Panc1 (cell line): ENCODE measurements at regions not wholly inside any gene's neighbourhood (a gene's known extent, or its start where the extent isn't known, plus 50 kb on each side); places are given as distances from the start of the nearest gene placed in this dataset.
"Not testable (repeated sequence)": the region's sequence is repeated elsewhere in the genome, so short reads cannot be mapped to it uniquely, and the experiment has no call there.

Source experiments
- ATAC-seq: fragments of 200-7000 bp; cut with Tn5 transposase; 2 replicates; pipeline ENCODE4 v1.9.1; 2020; ENCODE audit warnings: mild to moderate bottlenecking, moderate library complexity
- BruUV-seq: library from RNA; stranded (reverse); fragments of 400-500 nt; replicated peaks from 2 replicates; lab custom pipeline; 2021; lab: Mats Ljungman, UMichigan
- CTCF ChIA-PET: fragments of 300-600 bp; sonication (Branson Sonifier 250); formaldehyde crosslinking; loops from one replicate; lab custom pipeline; 2022; ENCODE audit warnings: antibody characterized with exemption; lab: Charles Lee
- POLR2A ChIA-PET: fragments of 300-600 bp; sonication (Branson Sonifier 250); formaldehyde crosslinking; loops from one replicate; lab custom pipeline; 2022; ENCODE audit warnings: antibody characterized with exemption; lab: Charles Lee
- DNase-seq: peaks from one replicate; pipeline ENCODE4 v3.0.0-alpha.2; 2010; ENCODE audit warnings: low read depth, low spot score
- H3K27ac ChIP-seq: 2 replicates; pipeline ENCODE4 v1.5.1; 2011; ENCODE audit warnings: mild to moderate bottlenecking, low read length, inconsistent platforms
- H3K27me3 ChIP-seq: fragments of 200-500 bp; sonication (Bioruptor generic); 2 replicates; pipeline ENCODE4 v1.6.0; 2014; ENCODE audit warnings: low read length, inconsistent platforms; ENCODE audit not compliant: control insufficient read depth, insufficient read depth
- H3K36me3 ChIP-seq: fragments of 200-500 bp; sonication (Bioruptor generic); 2 replicates; pipeline ENCODE4 v1.5.1; 2014; ENCODE audit warnings: inconsistent platforms, mild to moderate bottlenecking, low read length, moderate library complexity; ENCODE audit not compliant: control insufficient read depth, insufficient read depth
- H3K4me1 ChIP-seq: 2 replicates; pipeline ENCODE4 v1.5.1; 2011; ENCODE audit warnings: inconsistent platforms, mild to moderate bottlenecking, low read length, moderate library complexity; ENCODE audit not compliant: control insufficient read depth, insufficient read depth
- H3K4me3 ChIP-seq, 2 experiments: 2 replicates each; pipeline ENCODE4 v1.5.1; 2011 to 2012; ENCODE audit warnings: low read depth in 2 of 2, low read length in 2 of 2, mild to moderate bottlenecking in 2 of 2, inconsistent platforms in 1 of 2, moderate library complexity in 1 of 2
- H3K9me3 ChIP-seq: fragments of 200-500 bp; sonication (Bioruptor generic); 2 replicates; pipeline ENCODE4 v1.5.1; 2014; ENCODE audit warnings: low read depth, mild to moderate bottlenecking, inconsistent platforms, low read length, moderate library complexity; ENCODE audit not compliant: control insufficient read depth, insufficient read depth
- POLR2AphosphoS5 ChIP-seq: IDR thresholded peaks from 2 replicates; pipeline ENCODE4 v1.6.1; 2012; ENCODE audit warnings: mild to moderate bottlenecking, low read depth, low read length, moderate library complexity
- REST ChIP-seq, 2 experiments: IDR thresholded peaks; 2 replicates each; pipeline ENCODE4 v1.6.1; 2011 to 2012; ENCODE audit warnings: low read depth in 2 of 2, control low read depth in 1 of 2, low read length in 1 of 2, mild to moderate bottlenecking in 1 of 2, moderate library complexity in 1 of 2; ENCODE audit not compliant: insufficient read depth in 1 of 2
- SIN3A ChIP-seq: IDR thresholded peaks from 2 replicates; pipeline ENCODE4 v1.6.1; 2012; ENCODE audit warnings: low read depth, mild to moderate bottlenecking, low read length, moderate library complexity, borderline replicate concordance; ENCODE audit not compliant: insufficient read depth
- TCF7L2 ChIP-seq: IDR thresholded peaks from 2 replicates; pipeline ENCODE4 v1.6.1; 2011; ENCODE audit warnings: mild to moderate bottlenecking, low read depth, low read length, inconsistent platforms
- in situ Hi-C: cut with HindIII; loops from 2 replicates; pipeline ENCODE4 v1.10.0; 2016; ENCODE audit warnings: low sequenced_read_pairs, low pct_unique_long_range_greater_than_20kb
- intact Hi-C: fragments of 100-400 bp; cut with micrococcal nuclease; formaldehyde crosslinking; loops from one replicate; pipeline ENCODE4 v1.10.0; 2022; ENCODE audit not compliant: unreplicated experiment
- TF ChIP-seq, protein P1 (sequence below): fragments of 450-650 bp; IDR thresholded peaks from 2 replicates; pipeline ENCODE4 v1.5.1; 2017; ENCODE audit warnings: mild to moderate bottlenecking

- intact Hi-C loops, ATAC-seq, H3K36me3 ChIP-seq, DNase-seq, CTCF ChIA-PET, BruUV-seq, H3K4me3 ChIP-seq, H3K27me3 ChIP-seq, H3K9me3 ChIP-seq, H3K4me1 ChIP-seq, H3K27ac ChIP-seq, POLR2A ChIA-PET, in situ Hi-C loops: not testable (repeated sequence)
These were observed 361.0 kb upstream of the HS6ST1 start for GRCh38 chr2:128679680-128680079.

GRCh38 chr2:128681507-128681906 lies 362.8 kb upstream of the HS6ST1 start:
- ATAC-seq (no peak), DNase-seq (no peak)
- in situ Hi-C loops, result no loop called here
- Histone ChIP-seq H3K4me1 (no peaks in the 10 kb centered on the region), H3K9me3 (no peaks in the 10 kb centered on the region), H3K36me3 (no peaks in the 10 kb centered on the region), H3K27me3 (no peaks in the 10 kb centered on the region), H3K27ac (no peak overlapping the region), H3K4me3 (no peak overlapping the region)
- POLR2A ChIA-PET, result no interaction called here
- CTCF ChIA-PET, result no interaction called here
- intact Hi-C loops, result no loop called here
- BruUV-seq, result no TSS peak
- TF ChIP-seq REST (IDR thresholded peaks at IDR 0.05; ENCODE audit: insufficient read depth in 1 of 2, low read depth in 2 of 2, low read length in 1 of 2), result no peak
- no peak for TF ChIP-seq SIN3A
- no peak for TF ChIP-seq TCF7L2
- TF ChIP-seq POLR2AphosphoS5, result no peak
- TF ChIP-seq, protein P1, sequence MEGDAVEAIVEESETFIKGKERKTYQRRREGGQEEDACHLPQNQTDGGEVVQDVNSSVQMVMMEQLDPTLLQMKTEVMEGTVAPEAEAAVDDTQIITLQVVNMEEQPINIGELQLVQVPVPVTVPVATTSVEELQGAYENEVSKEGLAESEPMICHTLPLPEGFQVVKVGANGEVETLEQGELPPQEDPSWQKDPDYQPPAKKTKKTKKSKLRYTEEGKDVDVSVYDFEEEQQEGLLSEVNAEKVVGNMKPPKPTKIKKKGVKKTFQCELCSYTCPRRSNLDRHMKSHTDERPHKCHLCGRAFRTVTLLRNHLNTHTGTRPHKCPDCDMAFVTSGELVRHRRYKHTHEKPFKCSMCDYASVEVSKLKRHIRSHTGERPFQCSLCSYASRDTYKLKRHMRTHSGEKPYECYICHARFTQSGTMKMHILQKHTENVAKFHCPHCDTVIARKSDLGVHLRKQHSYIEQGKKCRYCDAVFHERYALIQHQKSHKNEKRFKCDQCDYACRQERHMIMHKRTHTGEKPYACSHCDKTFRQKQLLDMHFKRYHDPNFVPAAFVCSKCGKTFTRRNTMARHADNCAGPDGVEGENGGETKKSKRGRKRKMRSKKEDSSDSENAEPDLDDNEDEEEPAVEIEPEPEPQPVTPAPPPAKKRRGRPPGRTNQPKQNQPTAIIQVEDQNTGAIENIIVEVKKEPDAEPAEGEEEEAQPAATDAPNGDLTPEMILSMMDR, result no peak

DNA sequence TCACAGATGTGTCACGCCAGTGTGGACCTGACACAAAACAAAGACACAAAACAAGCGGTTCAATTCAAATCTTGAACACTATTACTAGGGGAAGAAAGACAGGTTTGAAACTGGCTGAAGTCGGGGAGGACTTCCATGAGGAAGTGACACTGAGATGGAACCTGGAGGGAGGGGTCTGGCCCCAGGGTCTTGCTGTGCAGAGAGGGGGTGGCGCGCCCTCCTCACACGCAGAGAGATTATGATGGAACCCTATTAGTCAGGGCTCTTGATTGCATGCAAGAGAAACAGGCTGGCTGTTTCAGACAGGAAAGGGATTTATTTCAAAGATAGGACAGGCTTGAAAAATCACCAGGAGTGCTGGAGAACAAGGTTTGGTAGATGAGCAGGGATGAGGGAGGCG lies 363.6 kb upstream of the HS6ST1 start:
- ChIA-PET POLR2A (no interaction called here), CTCF (no interaction called here)
- no peak for TF ChIP-seq TCF7L2
- TF ChIP-seq SIN3A, result no peak
- TF ChIP-seq, protein P1, result no peak
- no peak for TF ChIP-seq POLR2AphosphoS5
- no peak for TF ChIP-seq REST (IDR thresholded peaks at IDR 0.05; ENCODE audit: insufficient read depth in 1 of 2, low read depth in 2 of 2, low read length in 1 of 2)
- no TSS peak for BruUV-seq
- no peak for DNase-seq
- Histone ChIP-seq H3K27ac (no peak overlapping the region), H3K4me1 (no peaks in the 10 kb centered on the region), H3K27me3 (no peaks in the 10 kb centered on the region), H3K36me3 (no peaks in the 10 kb centered on the region), H3K4me3 (no peak overlapping the region), H3K9me3 (no peaks in the 10 kb centered on the region)
- no peak for ATAC-seq
- intact Hi-C loops (no loop called here), in situ Hi-C loops (no loop called here)
